Liver (tissue), 3 donors: ENCODE measurements at regions not wholly inside any gene's neighbourhood (a gene's known extent, or its start where the extent isn't known, plus 50 kb on each side); places are given as distances from the start of the nearest gene placed in this dataset.
"Not testable (repeated sequence)": the region's sequence is repeated elsewhere in the genome, so short reads cannot be mapped to it uniquely, and the experiment has no call there.

ENCODE experiments used
- CTCF ChIP-seq: fragments of 150-350 bp; IDR thresholded peaks from 2 replicates; pipeline ENCODE4 v1.5.1; 2017; ENCODE audit warnings: improper control_type of control experiment, low read depth, low read length; ENCODE audit not compliant: missing input control
- EGR1 ChIP-seq, 2 donors: IDR thresholded peaks; 2 replicates each; pipeline ENCODE4 v1.6.1; 2016 to 2018; ENCODE audit warnings: antibody characterized with exemption in 2 of 2, low read depth in 2 of 2
- FOXA2 ChIP-seq: IDR thresholded peaks from 2 replicates; pipeline ENCODE4 v1.6.1; 2016; ENCODE audit warnings: antibody characterized with exemption
- HNF4A ChIP-seq, 2 donors: conservative IDR thresholded peaks; 2 replicates each; pipeline ENCODE4 v1.6.1; 2016; ENCODE audit warnings: antibody characterized with exemption in 2 of 2, mild to moderate bottlenecking in 2 of 2
- RAD21 ChIP-seq, 2 donors: IDR thresholded peaks; 2 replicates each; pipeline ENCODE4 v1.6.1; 2016; ENCODE audit warnings: antibody characterized with exemption in 2 of 2, mild to moderate bottlenecking in 2 of 2
- REST ChIP-seq: IDR thresholded peaks from 2 replicates; pipeline ENCODE4 v1.6.1; 2016; ENCODE audit warnings: antibody characterized with exemption, mild to moderate bottlenecking
- TAF1 ChIP-seq: conservative IDR thresholded peaks from 2 replicates; pipeline ENCODE4 v1.6.1; 2016; ENCODE audit warnings: antibody characterized with exemption, mild to moderate bottlenecking
- YY1 ChIP-seq: IDR thresholded peaks from 2 replicates; pipeline ENCODE4 v1.6.1; 2016; ENCODE audit warnings: antibody characterized with exemption, mild to moderate bottlenecking
- ZBTB33 ChIP-seq: IDR thresholded peaks from 2 replicates; pipeline ENCODE4 v1.6.1; 2016; ENCODE audit warnings: antibody characterized with exemption
- donor health status: healthy.
- donor health status: healthy.

GRCh38 chr2:89840781-89841475, 1149.5 kb downstream of the RPIA start:
- TF ChIP-seq CTCF; RAD21 (IDR thresholded peaks at IDR 0.05); REST; EGR1 (IDR thresholded peaks at IDR 0.05; ENCODE audit: low read depth in 2 of 2); ZBTB33; HNF4A (conservative IDR thresholded peaks at IDR 0.05); TAF1; YY1; FOXA2: not testable (repeated sequence)
